Fibroblast of mammary gland (primary cell): ENCODE measurements at regions not wholly inside any gene's neighbourhood (a gene's known extent, or its start where the extent isn't known, plus 50 kb on each side); places are given as distances from the start of the nearest gene placed in this dataset.

Experiments used
- DNase-seq: peaks from one replicate; pipeline ENCODE4 v3.0.0-alpha.2; 2010; ENCODE audit warnings: low read depth
- H3K4me3 ChIP-seq: 2 replicates; pipeline ENCODE4 v1.5.1; 2011; ENCODE audit warnings: low read depth, mild to moderate bottlenecking, low read length, moderate library complexity; ENCODE audit not compliant: control insufficient read depth
- TF ChIP-seq, protein P1 (sequence below): conservative IDR thresholded peaks from 2 replicates; pipeline ENCODE4 v1.5.1; 2011; ENCODE audit warnings: low read depth, low read length, inconsistent platforms; ENCODE audit not compliant: control insufficient read depth, insufficient read depth

DNA sequence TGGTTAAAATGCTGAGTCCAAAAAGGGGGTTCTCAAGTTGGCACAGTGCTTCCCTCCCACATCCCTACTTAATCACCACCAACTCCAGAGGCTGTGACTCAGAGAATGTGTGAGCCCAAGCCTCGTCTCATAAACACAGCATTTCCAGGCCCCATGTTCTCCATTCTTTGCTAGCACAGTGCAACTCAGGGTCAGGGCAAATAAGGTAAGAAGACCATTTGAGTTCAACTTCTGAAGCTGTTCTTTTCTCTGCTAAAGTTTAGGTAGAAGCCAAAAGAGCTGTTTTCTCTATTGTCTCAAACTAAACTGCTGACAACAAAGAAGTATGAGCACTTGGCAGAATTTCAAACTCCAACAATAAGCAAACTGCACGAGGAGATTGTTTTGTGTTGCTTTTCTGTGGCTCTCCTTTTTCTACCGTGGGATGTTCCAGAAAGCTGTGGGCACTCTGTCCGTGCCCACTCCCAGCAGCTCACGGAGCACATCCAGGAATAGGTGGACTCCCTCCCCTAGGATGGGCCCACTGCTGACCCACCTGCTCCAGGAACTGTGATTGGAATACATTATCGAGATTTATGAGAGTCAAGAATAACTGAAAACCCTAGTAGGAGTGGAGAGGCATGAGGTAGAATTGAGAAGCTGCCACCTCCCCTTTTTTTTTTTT lies 494.3 kb downstream of the COG6 start:
- DNase-seq, result peak; percentile 95
- no peak overlapping the region for H3K4me3 ChIP-seq
- TF ChIP-seq, protein P1, sequence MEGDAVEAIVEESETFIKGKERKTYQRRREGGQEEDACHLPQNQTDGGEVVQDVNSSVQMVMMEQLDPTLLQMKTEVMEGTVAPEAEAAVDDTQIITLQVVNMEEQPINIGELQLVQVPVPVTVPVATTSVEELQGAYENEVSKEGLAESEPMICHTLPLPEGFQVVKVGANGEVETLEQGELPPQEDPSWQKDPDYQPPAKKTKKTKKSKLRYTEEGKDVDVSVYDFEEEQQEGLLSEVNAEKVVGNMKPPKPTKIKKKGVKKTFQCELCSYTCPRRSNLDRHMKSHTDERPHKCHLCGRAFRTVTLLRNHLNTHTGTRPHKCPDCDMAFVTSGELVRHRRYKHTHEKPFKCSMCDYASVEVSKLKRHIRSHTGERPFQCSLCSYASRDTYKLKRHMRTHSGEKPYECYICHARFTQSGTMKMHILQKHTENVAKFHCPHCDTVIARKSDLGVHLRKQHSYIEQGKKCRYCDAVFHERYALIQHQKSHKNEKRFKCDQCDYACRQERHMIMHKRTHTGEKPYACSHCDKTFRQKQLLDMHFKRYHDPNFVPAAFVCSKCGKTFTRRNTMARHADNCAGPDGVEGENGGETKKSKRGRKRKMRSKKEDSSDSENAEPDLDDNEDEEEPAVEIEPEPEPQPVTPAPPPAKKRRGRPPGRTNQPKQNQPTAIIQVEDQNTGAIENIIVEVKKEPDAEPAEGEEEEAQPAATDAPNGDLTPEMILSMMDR, result no peak

DNA sequence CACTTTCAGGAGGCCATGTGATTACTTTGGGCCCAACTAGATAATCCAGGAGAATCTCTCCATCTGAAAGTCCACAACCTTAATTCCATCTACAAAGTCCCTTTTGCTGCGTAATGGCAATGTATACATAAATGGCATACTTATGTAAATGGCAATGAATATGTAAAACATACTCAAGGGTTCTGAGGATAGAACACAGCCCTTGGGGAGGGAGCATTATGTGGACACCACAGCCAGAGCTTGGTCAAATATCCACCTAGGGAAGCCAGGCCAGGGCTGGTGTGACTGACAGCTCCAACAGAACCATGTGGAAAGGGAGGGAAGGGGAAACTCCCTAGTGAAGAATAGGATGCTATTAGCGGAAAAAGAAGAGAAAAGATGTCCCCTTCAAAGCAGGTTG lies 496.2 kb downstream of the COG6 start:
- TF ChIP-seq, protein P1, result no peak
- H3K4me3 ChIP-seq, result no peak overlapping the region
- no peak for DNase-seq

DNA sequence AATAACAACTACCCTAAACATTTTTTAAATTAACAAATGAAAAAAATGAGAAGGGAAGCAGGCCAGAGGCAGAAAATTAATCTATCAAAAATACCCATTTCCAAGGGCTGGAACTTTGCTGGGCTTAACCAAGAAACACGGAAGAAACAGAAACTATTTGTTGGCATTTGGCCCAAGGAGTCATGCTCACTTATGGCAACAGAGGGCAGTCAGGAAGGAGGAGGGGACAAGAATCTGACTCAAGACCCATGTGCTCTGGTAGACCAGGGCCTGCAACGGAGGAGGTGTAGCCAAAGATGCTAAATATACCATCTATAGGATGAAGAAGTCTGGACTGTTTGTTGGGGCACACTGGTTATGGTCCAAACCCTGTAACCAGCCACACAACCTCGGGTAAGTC lies 496.7 kb downstream of the COG6 start:
- TF ChIP-seq, protein P1, result peak; percentile 33
- H3K4me3 ChIP-seq, result no peak overlapping the region
- DNase-seq, result peak; percentile 96

DNA sequence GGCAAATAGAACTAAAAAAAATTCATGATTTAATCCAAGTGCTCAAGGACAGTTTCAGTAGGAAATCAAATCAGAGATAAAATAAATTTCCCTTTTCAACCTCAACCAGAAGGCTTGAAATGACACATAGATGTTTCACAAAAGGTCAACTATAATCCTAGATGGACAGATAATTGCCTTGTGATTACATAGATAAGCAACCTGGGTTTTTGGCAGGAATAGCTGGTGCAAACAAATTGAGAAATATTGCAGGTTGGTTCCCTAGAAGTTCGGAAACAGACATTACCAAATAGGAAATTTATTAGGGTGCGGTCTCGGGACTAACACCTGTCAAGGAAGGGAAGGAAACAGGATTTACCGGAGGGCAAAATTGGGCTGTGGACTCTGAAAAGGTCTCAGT lies 497.5 kb downstream of the COG6 start:
- TF ChIP-seq, protein P1, result no peak
- no peak for DNase-seq
- H3K4me3 ChIP-seq, result no peak overlapping the region

DNA sequence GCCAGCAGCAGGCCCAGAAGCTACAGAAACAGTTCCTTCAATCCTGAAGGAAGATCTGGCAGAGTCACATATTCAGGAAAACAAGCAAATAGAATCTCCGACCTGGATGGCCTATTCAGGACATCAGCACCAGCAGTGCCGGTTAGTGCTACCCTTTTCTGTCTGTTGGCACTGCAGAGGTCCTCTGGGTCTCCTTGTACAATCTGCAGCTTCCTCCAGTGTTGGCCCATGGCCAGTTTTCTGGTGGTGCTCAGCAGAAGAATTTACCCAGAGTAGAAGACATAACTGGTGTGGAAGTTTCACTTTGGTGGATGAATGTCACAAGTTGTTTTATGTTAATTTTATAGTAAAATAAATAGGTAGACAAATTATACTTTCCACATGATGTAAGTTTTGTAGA lies 498.1 kb downstream of the COG6 start:
- DNase-seq, result no peak
- TF ChIP-seq, protein P1, result no peak
- no peak overlapping the region for H3K4me3 ChIP-seq

DNA sequence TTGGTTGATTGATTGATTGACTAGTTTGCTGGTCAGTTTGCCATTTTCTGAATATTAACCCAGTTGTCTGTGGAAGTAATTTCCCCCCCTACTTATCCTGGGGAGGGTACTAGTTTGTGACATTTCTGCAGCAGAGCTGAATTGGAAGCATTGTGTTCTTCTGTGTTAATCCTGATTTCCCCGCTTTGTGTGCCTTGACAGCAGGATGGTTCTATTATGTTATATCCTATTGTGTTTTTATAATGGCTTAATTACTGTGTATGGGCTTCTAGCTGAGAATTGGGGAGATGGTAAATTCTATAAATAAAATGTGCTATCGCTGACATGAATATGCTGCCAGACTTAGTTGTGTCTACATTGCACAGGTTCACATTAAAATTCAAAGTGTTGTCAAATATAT lies 499.7 kb downstream of the COG6 start:
- H3K4me3 ChIP-seq, result no peak overlapping the region
- no peak for DNase-seq
- TF ChIP-seq, protein P1, result no peak

DNA sequence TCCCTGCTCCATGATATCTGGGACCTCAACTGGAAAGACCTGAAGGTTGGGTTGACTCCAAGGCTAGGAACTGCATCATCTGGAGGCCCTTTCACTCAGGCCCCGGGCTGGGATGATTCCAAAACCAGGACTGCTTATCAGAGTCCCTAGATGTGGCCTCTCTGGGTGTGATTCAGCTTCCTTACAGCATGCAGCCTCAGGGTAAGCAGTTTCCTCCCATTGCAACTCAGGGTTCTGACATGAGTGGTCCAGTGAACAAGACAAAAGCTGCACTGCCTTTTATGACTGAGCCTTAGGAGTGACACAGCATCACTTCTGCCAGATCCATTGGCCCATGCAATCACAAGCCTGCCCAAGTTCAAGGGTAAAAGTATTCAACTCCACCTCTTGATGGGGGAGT lies 502.8 kb downstream of the COG6 start:
- no peak overlapping the region for H3K4me3 ChIP-seq
- TF ChIP-seq, protein P1, result no peak
- DNase-seq, result no peak
